ENCODE measurements at regions not wholly inside any gene's neighbourhood (a gene's known extent, or its start where the extent isn't known, plus 50 kb on each side); places are given as distances from the start of the nearest gene placed in this dataset.

GRCh38 chr4:98778206-98778605 is 119.8 kb upstream of the TSPAN5 start:
- no peak for TF ChIP-seq CTCF (optimal IDR thresholded peaks at IDR 0.05 in 1 of 3, IDR thresholded peaks at IDR 0.05 in 1 of 3, conservative IDR thresholded peaks at IDR 0.05 in 1 of 3; ENCODE audit: extremely low read depth in 1 of 3, insufficient read depth in 2 of 3, low read length in 3 of 3)
- TF ChIP-seq EZH2 (IDR thresholded peaks at IDR 0.05; ENCODE audit: low read length) = no peak
